ENCODE measurements at regions not wholly inside any gene's neighbourhood (a gene's known extent, or its start where the extent isn't known, plus 50 kb on each side); places are given as distances from the start of the nearest gene placed in this dataset.

DNA sequence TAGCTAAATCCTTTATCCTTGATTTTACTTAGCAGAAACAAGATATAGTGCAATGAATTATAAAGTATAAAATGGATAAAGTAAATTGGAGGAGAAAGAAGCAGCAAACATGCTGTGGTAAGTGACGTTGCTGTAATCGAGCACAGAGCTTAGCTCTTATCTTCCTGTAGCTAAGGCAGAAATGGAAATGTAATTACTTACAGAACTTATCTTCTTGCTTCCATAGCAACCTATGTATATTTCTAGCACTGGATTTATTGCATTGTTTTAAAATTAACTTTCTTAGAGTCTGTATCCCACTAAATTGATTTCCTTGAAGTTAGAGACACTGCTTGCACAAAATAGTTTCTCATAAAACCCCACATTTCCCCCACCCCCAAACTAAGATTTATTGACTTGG, 130.6 kb upstream of the MC4R start (continued):
- TF ChIP-seq, protein P1, sequence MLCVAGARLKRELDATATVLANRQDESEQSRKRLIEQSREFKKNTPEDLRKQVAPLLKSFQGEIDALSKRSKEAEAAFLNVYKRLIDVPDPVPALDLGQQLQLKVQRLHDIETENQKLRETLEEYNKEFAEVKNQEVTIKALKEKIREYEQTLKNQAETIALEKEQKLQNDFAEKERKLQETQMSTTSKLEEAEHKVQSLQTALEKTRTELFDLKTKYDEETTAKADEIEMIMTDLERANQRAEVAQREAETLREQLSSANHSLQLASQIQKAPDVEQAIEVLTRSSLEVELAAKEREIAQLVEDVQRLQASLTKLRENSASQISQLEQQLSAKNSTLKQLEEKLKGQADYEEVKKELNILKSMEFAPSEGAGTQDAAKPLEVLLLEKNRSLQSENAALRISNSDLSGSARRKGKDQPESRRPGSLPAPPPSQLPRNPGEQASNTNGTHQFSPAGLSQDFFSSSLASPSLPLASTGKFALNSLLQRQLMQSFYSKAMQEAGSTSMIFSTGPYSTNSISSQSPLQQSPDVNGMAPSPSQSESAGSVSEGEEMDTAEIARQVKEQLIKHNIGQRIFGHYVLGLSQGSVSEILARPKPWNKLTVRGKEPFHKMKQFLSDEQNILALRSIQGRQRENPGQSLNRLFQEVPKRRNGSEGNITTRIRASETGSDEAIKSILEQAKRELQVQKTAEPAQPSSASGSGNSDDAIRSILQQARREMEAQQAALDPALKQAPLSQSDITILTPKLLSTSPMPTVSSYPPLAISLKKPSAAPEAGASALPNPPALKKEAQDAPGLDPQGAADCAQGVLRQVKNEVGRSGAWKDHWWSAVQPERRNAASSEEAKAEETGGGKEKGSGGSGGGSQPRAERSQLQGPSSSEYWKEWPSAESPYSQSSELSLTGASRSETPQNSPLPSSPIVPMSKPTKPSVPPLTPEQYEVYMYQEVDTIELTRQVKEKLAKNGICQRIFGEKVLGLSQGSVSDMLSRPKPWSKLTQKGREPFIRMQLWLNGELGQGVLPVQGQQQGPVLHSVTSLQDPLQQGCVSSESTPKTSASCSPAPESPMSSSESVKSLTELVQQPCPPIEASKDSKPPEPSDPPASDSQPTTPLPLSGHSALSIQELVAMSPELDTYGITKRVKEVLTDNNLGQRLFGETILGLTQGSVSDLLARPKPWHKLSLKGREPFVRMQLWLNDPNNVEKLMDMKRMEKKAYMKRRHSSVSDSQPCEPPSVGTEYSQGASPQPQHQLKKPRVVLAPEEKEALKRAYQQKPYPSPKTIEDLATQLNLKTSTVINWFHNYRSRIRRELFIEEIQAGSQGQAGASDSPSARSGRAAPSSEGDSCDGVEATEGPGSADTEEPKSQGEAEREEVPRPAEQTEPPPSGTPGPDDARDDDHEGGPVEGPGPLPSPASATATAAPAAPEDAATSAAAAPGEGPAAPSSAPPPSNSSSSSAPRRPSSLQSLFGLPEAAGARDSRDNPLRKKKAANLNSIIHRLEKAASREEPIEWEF (CRISPR knock-in tag; IDR thresholded peaks at IDR 0.05), result no peak
- TF ChIP-seq, protein P2, sequence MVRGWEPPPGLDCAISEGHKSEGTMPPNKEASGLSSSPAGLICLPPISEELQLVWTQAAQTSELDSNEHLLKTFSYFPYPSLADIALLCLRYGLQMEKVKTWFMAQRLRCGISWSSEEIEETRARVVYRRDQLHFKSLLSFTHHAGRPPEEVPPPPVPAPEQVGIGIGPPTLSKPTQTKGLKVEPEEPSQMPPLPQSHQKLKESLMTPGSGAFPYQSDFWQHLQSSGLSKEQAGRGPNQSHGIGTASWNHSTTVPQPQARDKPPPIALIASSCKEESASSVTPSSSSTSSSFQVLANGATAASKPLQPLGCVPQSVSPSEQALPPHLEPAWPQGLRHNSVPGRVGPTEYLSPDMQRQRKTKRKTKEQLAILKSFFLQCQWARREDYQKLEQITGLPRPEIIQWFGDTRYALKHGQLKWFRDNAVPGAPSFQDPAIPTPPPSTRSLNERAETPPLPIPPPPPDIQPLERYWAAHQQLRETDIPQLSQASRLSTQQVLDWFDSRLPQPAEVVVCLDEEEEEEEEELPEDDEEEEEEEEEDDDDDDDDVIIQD (CRISPR knock-in tag; IDR thresholded peaks at IDR 0.05), result no peak

DNA sequence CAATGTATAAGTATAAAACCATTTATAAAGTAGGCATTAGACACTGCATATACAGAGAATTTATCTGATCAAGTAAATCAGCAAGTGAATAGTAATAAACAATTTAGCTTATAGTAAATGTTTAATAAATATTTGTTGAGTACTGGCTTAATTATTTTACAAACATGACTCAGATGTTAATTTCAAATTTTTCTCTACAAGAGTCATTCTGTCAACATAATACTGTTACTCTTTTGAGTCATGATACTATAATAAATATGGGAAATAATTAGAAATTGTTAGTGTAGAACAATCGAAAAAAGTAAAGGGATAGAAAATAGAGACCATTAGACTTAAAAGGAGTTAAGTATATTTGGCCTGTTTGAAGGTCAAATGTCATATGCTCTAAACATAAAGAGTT, 133.6 kb upstream of the MC4R start:
- DNase-seq (ENCODE audit: extremely low read depth in 1 of 4, low spot score in 3 of 4), result no peak
- Histone ChIP-seq H3K36me3 (ENCODE audit: control insufficient read depth, insufficient read depth, low read length) (no peaks in the 10 kb centered on the region), H3K9me1 (ENCODE audit: control insufficient read depth, insufficient read depth, low read length) (no peaks in the 10 kb centered on the region), H4K20me1 (replicated peaks; ENCODE audit: control insufficient read depth, insufficient read depth, low read length) (no peaks in the 10 kb centered on the region), H3K9me3 (replicated peaks; ENCODE audit: control insufficient read depth, insufficient read depth, low read depth, low read length) (no peaks in the 10 kb centered on the region), H3K4me1 (replicated peaks in 1 of 2; ENCODE audit: control insufficient read depth in 2 of 2, insufficient read depth in 2 of 2, low read length in 2 of 2) (no peaks in the 10 kb centered on the region), H3K4me3 (no peak overlapping the region), H3K27me3 (ENCODE audit: control insufficient read depth in 2 of 2, insufficient read depth in 2 of 2, low read length in 2 of 2) (no peaks in the 10 kb centered on the region), H3K79me2 (ENCODE audit: control insufficient read depth, insufficient read depth, low read length) (no peaks in the 10 kb centered on the region), H3K27ac (ENCODE audit: extremely low read depth, low read depth, low read length) (no peak overlapping the region), H2AFZ (ENCODE audit: low read depth, low read length) (no peak overlapping the region), H3K9ac (ENCODE audit: insufficient read depth in 1 of 2, low read depth in 2 of 2, low read length in 2 of 2) (no peak overlapping the region), H3K4me2 (ENCODE audit: insufficient read depth, low read length) (no peak overlapping the region)
- intact Hi-C loops (cut with micrococcal nuclease), result no loop called here
- BruUV-seq (replicated peaks), result no TSS peak
- in situ Hi-C loops (cut with MboI), result no loop called here
- TF ChIP-seq NFXL1 (CRISPR knock-in tag; IDR thresholded peaks at IDR 0.05), result no peak
- TF ChIP-seq, protein P3, sequence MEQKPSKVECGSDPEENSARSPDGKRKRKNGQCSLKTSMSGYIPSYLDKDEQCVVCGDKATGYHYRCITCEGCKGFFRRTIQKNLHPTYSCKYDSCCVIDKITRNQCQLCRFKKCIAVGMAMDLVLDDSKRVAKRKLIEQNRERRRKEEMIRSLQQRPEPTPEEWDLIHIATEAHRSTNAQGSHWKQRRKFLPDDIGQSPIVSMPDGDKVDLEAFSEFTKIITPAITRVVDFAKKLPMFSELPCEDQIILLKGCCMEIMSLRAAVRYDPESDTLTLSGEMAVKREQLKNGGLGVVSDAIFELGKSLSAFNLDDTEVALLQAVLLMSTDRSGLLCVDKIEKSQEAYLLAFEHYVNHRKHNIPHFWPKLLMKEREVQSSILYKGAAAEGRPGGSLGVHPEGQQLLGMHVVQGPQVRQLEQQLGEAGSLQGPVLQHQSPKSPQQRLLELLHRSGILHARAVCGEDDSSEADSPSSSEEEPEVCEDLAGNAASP (IDR thresholded peaks at IDR 0.05), result no peak
- TF ChIP-seq, protein P4, sequence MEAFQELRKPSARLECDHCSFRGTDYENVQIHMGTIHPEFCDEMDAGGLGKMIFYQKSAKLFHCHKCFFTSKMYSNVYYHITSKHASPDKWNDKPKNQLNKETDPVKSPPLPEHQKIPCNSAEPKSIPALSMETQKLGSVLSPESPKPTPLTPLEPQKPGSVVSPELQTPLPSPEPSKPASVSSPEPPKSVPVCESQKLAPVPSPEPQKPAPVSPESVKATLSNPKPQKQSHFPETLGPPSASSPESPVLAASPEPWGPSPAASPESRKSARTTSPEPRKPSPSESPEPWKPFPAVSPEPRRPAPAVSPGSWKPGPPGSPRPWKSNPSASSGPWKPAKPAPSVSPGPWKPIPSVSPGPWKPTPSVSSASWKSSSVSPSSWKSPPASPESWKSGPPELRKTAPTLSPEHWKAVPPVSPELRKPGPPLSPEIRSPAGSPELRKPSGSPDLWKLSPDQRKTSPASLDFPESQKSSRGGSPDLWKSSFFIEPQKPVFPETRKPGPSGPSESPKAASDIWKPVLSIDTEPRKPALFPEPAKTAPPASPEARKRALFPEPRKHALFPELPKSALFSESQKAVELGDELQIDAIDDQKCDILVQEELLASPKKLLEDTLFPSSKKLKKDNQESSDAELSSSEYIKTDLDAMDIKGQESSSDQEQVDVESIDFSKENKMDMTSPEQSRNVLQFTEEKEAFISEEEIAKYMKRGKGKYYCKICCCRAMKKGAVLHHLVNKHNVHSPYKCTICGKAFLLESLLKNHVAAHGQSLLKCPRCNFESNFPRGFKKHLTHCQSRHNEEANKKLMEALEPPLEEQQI (IDR thresholded peaks at IDR 0.05), result no peak
- TF ChIP-seq, protein P5, sequence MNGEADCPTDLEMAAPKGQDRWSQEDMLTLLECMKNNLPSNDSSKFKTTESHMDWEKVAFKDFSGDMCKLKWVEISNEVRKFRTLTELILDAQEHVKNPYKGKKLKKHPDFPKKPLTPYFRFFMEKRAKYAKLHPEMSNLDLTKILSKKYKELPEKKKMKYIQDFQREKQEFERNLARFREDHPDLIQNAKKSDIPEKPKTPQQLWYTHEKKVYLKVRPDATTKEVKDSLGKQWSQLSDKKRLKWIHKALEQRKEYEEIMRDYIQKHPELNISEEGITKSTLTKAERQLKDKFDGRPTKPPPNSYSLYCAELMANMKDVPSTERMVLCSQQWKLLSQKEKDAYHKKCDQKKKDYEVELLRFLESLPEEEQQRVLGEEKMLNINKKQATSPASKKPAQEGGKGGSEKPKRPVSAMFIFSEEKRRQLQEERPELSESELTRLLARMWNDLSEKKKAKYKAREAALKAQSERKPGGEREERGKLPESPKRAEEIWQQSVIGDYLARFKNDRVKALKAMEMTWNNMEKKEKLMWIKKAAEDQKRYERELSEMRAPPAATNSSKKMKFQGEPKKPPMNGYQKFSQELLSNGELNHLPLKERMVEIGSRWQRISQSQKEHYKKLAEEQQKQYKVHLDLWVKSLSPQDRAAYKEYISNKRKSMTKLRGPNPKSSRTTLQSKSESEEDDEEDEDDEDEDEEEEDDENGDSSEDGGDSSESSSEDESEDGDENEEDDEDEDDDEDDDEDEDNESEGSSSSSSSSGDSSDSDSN (IDR thresholded peaks at IDR 0.05; ENCODE audit: borderline replicate concordance in 1 of 2, low read depth in 2 of 2, low read length in 2 of 2), result no peak
- FAIRE-seq, result no peak
- ATAC-seq, result no peak
- ChIA-PET POLR2A (no interaction called here), CTCF (ENCODE audit: low intra/inter-chr PET ratio) (no interaction called here)
- WGBS (ENCODE audit: insufficient coverage, low coverage, missing lambda C conversion rate), result 0% methylated on average over 1 of the region's 1 CpG
